Lower leg skin (tissue), 3 donors: ENCODE measurements at regions not wholly inside any gene's neighbourhood (a gene's known extent, or its start where the extent isn't known, plus 50 kb on each side); places are given as distances from the start of the nearest gene placed in this dataset.

Source experiments
- POLR2A ChIP-seq, 2 donors: fragments of 450-650 bp; IDR thresholded peaks; one replicate each; pipeline ENCODE4 v1.6.1; 2016 to 2017; ENCODE audit warnings: antibody characterized with exemption in 2 of 2, mild to moderate bottlenecking in 1 of 2, moderate library complexity in 1 of 2
- TF ChIP-seq, protein P1 (sequence below), 3 donors: fragments of 450-650 bp; IDR thresholded peaks; one replicate each; pipeline ENCODE4 v1.5.1; 2016; ENCODE audit warnings: antibody characterized with exemption in 3 of 3, mild to moderate bottlenecking in 3 of 3, moderate library complexity in 2 of 3

DNA sequence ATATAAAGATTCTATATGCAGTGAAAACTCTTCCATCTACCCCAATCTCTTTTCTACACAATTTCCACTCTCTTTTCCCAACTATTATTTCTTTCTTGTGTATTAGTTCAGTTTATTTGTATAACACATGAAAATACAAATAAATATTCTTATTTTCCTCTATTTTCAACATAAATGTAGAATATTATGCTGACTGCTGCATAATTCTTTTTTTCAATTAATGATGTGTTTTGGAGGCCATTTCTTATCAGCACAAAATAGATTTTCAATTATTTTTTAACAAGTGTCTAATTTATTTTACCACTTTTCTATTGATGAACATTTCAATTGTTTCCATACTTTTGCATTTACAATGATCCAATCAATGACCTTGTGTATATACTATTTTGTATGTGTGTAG lies 557.7 kb upstream of the NR3C2 start:
- TF ChIP-seq, protein P1, sequence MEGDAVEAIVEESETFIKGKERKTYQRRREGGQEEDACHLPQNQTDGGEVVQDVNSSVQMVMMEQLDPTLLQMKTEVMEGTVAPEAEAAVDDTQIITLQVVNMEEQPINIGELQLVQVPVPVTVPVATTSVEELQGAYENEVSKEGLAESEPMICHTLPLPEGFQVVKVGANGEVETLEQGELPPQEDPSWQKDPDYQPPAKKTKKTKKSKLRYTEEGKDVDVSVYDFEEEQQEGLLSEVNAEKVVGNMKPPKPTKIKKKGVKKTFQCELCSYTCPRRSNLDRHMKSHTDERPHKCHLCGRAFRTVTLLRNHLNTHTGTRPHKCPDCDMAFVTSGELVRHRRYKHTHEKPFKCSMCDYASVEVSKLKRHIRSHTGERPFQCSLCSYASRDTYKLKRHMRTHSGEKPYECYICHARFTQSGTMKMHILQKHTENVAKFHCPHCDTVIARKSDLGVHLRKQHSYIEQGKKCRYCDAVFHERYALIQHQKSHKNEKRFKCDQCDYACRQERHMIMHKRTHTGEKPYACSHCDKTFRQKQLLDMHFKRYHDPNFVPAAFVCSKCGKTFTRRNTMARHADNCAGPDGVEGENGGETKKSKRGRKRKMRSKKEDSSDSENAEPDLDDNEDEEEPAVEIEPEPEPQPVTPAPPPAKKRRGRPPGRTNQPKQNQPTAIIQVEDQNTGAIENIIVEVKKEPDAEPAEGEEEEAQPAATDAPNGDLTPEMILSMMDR (IDR thresholded peaks at IDR 0.05) = no peak
- no peak for TF ChIP-seq POLR2A (IDR thresholded peaks at IDR 0.05)
